AG09309 (cell line): ENCODE measurements at regions not wholly inside any gene's neighbourhood (a gene's known extent, or its start where the extent isn't known, plus 50 kb on each side); places are given as distances from the start of the nearest gene placed in this dataset.
"Not testable (repeated sequence)": the region's sequence is repeated elsewhere in the genome, so short reads cannot be mapped to it uniquely, and the experiment has no call there.

Experiments used
- DNase-seq: peaks from one replicate; pipeline ENCODE4 v3.0.0-alpha.2; 2010; ENCODE audit warnings: low read depth
- H3K4me3 ChIP-seq: 2 replicates; pipeline ENCODE4 v1.5.1; 2011; ENCODE audit warnings: mild to moderate bottlenecking, low read depth, low read length, moderate library complexity; ENCODE audit not compliant: control insufficient read depth
- CTCF ChIP-seq: IDR thresholded peaks from 2 replicates; pipeline ENCODE4 v1.5.1; 2011; ENCODE audit warnings: mild to moderate bottlenecking, low read depth, low read length, inconsistent platforms; ENCODE audit not compliant: insufficient read depth, control insufficient read depth; ENCODE audit errors: missing control alignments

DNA sequence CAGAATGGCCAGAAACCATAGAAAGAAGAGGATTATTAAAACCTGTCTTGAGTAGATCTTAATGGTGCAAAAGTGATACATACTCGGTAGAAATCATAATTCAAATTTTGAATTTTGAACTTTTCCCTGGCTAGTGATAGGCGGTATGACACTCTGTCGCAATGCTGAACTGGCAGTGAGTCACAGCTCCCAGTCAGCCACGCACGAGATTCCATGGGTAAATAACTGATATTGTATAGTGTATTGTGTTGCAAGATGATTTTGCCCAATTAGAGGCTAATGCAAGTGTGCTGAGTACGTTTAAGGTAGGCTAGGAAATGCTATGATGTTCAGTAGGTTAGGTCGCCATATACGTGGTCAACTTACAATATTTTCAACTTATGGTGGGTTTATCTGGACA lies 207.0 kb downstream of the SIPA1L2 start:
- DNase-seq: no peak
- TF ChIP-seq CTCF: no peak
- H3K4me3 ChIP-seq: no peak overlapping the region

DNA sequence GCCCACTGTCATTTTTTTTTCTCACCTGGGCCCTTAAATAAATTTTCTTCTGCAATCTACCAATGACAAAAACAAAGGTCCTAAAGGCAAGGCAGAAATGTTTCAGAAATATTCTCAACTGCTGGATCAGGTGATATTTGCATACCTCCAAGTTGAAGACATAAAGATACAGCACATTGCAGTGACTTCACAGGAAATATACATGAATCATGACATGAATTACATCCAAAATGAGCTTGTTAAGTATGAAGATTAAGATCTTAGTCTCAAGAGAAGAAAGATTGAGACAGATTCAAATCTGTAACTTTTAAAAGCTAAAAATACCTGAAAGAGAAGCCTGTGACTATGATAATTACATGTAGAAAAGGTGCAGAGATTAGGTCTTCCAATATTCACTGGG lies 207.8 kb downstream of the SIPA1L2 start:
- no peak for DNase-seq
- H3K4me3 ChIP-seq: no peak overlapping the region
- TF ChIP-seq CTCF: no peak

GRCh38 chr1:232421143-232421796 lies 208.7 kb downstream of the SIPA1L2 start:
- H3K4me3 ChIP-seq: no peak overlapping the region
- TF ChIP-seq CTCF: no peak
- DNase-seq: no peak

- TF ChIP-seq CTCF: no peak
- DNase-seq: no peak
Observed at GRCh38 chr1:232417636-232418248, 212.2 kb downstream of the SIPA1L2 start.

DNA sequence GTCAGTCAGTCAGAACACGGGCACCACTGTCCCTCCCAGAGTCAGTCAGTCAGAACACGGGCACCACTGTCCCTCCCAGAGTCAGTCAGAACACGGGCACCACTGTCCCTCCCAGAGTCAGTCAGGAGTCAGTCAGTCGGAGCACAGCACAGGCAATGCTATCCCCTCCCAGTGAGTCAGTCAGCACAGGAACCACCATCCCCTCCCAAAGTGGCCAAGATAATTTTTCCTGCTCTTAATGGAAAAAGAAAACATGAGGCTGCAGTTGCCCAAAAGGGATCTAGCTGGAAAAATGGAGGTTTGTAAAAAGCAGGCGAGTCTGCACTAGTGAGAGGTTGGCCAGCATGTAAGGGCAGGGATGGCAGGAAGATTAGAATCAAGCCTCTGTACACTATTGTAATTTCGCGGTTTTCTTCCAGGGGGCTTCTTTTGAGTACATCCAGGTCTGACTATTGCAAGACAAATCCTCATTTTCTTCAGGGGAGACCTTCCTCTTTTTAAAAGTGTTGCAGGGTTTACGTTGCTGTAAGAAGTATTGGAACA lies 213.8 kb downstream of the SIPA1L2 start:
- TF ChIP-seq CTCF: no peak
- DNase-seq: no peak
- H3K4me3 ChIP-seq: no peak overlapping the region

More at GRCh38 chr1:232417636-232418248, 212.2 kb downstream of the SIPA1L2 start:
- no peak overlapping the region for H3K4me3 ChIP-seq

GRCh38 chr1:232415481-232415880 lies 214.5 kb downstream of the SIPA1L2 start:
- DNase-seq: not testable (repeated sequence)

GRCh38 chr1:232414100-232414499 lies 215.8 kb downstream of the SIPA1L2 start:
- no peak for TF ChIP-seq CTCF
- no peak overlapping the region for H3K4me3 ChIP-seq
- no peak for DNase-seq

More at GRCh38 chr1:232415481-232415880, 214.5 kb downstream of the SIPA1L2 start:
- H3K4me3 ChIP-seq: not testable (repeated sequence)
